NB4 (cell line): ENCODE measurements at regions not wholly inside any gene's neighbourhood (a gene's known extent, or its start where the extent isn't known, plus 50 kb on each side); places are given as distances from the start of the nearest gene placed in this dataset.

ENCODE experiments used
- DNase-seq: peaks from one replicate; pipeline ENCODE4 v3.0.0; 2010; ENCODE audit warnings: low read depth
- H3K4me3 ChIP-seq: one replicate; pipeline ENCODE4 v1.5.1; 2011; ENCODE audit warnings: mild to moderate bottlenecking, low read depth, low read length, moderate library complexity
- MAX ChIP-seq: IDR thresholded peaks from 2 replicates; pipeline ENCODE4 v1.6.1; 2011; ENCODE audit warnings: low read depth, low read length
- MYC ChIP-seq: IDR thresholded peaks from 2 replicates; pipeline ENCODE4 v1.6.1; 2011; ENCODE audit warnings: low read depth, low read length
- POLR2A ChIP-seq: IDR thresholded peaks from 2 replicates; pipeline ENCODE4 v1.6.1; 2011; ENCODE audit warnings: mild to moderate bottlenecking; ENCODE audit not compliant: insufficient read length; ENCODE audit errors: extremely low read depth
- TF ChIP-seq, protein P1 (sequence below): IDR thresholded peaks from one replicate; pipeline ENCODE4 v1.5.1; 2012; ENCODE audit warnings: low read depth, low read length

GRCh38 chr12:90441431-90441830, 513.5 kb downstream of the CCER1 start:
- no peak for DNase-seq
- H3K4me3 ChIP-seq: no peak overlapping the region
- TF ChIP-seq MYC (no peak), POLR2A (no peak)
- TF ChIP-seq, protein P1, sequence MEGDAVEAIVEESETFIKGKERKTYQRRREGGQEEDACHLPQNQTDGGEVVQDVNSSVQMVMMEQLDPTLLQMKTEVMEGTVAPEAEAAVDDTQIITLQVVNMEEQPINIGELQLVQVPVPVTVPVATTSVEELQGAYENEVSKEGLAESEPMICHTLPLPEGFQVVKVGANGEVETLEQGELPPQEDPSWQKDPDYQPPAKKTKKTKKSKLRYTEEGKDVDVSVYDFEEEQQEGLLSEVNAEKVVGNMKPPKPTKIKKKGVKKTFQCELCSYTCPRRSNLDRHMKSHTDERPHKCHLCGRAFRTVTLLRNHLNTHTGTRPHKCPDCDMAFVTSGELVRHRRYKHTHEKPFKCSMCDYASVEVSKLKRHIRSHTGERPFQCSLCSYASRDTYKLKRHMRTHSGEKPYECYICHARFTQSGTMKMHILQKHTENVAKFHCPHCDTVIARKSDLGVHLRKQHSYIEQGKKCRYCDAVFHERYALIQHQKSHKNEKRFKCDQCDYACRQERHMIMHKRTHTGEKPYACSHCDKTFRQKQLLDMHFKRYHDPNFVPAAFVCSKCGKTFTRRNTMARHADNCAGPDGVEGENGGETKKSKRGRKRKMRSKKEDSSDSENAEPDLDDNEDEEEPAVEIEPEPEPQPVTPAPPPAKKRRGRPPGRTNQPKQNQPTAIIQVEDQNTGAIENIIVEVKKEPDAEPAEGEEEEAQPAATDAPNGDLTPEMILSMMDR: no peak

GRCh38 chr12:90428881-90429280, 526.1 kb downstream of the CCER1 start:
- H3K4me3 ChIP-seq: no peak overlapping the region
- TF ChIP-seq MYC (no peak), MAX (no peak)
- TF ChIP-seq, protein P1: no peak
- DNase-seq: no peak

DNA sequence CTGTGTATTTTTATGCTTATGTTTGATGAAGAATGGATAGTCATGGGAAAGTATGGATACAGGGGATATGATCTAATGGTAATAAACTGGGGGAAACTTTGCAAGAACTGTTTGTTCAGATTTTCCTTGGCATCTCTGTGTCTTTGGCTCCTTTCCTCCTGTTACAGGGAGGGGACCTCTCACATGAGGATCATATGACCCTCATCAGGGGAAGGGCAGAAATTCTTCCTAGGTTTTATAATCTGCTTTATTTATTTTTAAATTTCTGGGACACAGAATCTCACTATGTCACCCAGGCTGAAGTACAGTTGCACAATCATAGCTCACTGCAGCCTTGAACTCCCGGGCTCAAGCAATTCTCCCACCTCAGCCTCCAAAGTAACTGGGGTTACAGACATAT, 526.5 kb downstream of the CCER1 start:
- no peak overlapping the region for H3K4me3 ChIP-seq
- DNase-seq: no peak
- TF ChIP-seq POLR2A (no peak), MYC (no peak), MAX (no peak)
- TF ChIP-seq, protein P1: no peak

GRCh38 chr12:90423965-90424364, 531.0 kb downstream of the CCER1 start:
- no peak for DNase-seq

DNA sequence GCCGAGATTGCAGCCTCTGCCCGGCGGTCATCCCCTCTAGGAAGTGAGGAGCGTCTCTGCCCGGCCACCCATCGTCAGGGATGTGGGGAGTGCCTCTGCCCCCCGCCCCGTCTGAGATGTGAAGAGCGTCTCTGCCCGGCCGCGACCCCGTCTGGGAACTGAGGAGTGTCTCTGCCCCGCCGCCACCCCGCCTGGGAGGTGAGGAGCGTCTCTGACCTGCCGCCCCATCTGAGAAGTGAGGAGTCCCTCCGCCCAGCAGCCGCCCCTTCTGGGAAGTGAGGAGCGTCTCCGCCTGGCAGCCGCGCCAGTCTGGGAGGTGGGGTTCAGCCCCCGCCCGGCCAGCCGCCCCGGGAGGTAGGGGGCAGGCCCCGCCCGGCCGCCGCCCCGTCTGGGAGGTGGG, 544.0 kb downstream of the CCER1 start:
- TF ChIP-seq, protein P1: no peak
- TF ChIP-seq POLR2A (no peak), MYC (no peak), MAX (no peak)
- no peak for DNase-seq
- no peak overlapping the region for H3K4me3 ChIP-seq

More at GRCh38 chr12:90423965-90424364, 531.0 kb downstream of the CCER1 start:
- no peak overlapping the region for H3K4me3 ChIP-seq
- TF ChIP-seq MAX (no peak), MYC (no peak), POLR2A (no peak)
- TF ChIP-seq, protein P1: no peak

- DNase-seq: peak; percentile 33
- TF ChIP-seq MAX (no peak), MYC (no peak), POLR2A (no peak)
- TF ChIP-seq, protein P1: no peak
These were observed 547.1 kb downstream of the CCER1 start for GRCh38 chr12:90407841-90408240.

More at GRCh38 chr12:90407841-90408240, 547.1 kb downstream of the CCER1 start:
- H3K4me3 ChIP-seq: no peak overlapping the region
